Duodenal mucosa (tissue), 2 donors: ENCODE measurements at regions not wholly inside any gene's neighbourhood (a gene's known extent, or its start where the extent isn't known, plus 50 kb on each side); places are given as distances from the start of the nearest gene placed in this dataset.
"Not testable (repeated sequence)": the region's sequence is repeated elsewhere in the genome, so short reads cannot be mapped to it uniquely, and the experiment has no call there.

ENCODE experiments used
- H3K27ac ChIP-seq: one replicate; pipeline ENCODE4 v1.7.0; 2013; ENCODE audit warnings: low read depth, low read length
- H3K27me3 ChIP-seq, 2 donors: one replicate each; pipeline ENCODE4 v1.7.0; 2013; ENCODE audit warnings: low read length in 2 of 2, control low read depth in 1 of 2; ENCODE audit not compliant: insufficient read depth in 2 of 2, control insufficient read depth in 1 of 2
- H3K36me3 ChIP-seq, 2 donors: one replicate each; pipeline ENCODE4 v1.7.0; 2013; ENCODE audit warnings: low read length in 2 of 2, control low read depth in 1 of 2; ENCODE audit not compliant: insufficient read depth in 2 of 2, control insufficient read depth in 1 of 2
- H3K4me1 ChIP-seq, 2 donors: one replicate each; pipeline ENCODE4 v1.7.0; 2013; ENCODE audit warnings: low read length in 2 of 2, control low read depth in 1 of 2; ENCODE audit not compliant: insufficient read depth in 2 of 2, control insufficient read depth in 1 of 2
- H3K4me3 ChIP-seq, 2 donors: one replicate each; pipeline ENCODE4 v1.7.0; 2013; ENCODE audit warnings: low read length in 2 of 2, low read depth in 1 of 2
- H3K9ac ChIP-seq, 2 donors: one replicate each; pipeline ENCODE4 v1.7.0; 2013; ENCODE audit warnings: low read length in 2 of 2, low read depth in 1 of 2
- H3K9me3 ChIP-seq, 2 donors: one replicate each; pipeline ENCODE4 v1.7.0; 2013; ENCODE audit warnings: low read length in 2 of 2, control low read depth in 1 of 2; ENCODE audit not compliant: control insufficient read depth in 1 of 2

GRCh38 chr7:156503196-156503595 is 137.4 kb upstream of the RNF32 start:
- no peak overlapping the region for H3K9ac ChIP-seq
- no peak overlapping the region for H3K27ac ChIP-seq
- H3K36me3 ChIP-seq: no peaks in the 10 kb centered on the region
- H3K9me3 ChIP-seq: no peaks in the 10 kb centered on the region
- H3K4me1 ChIP-seq: no peaks in the 10 kb centered on the region
- H3K27me3 ChIP-seq: peaks cover 0 to 3% of the 10 kb centered on the region in 2 donors
- no peak overlapping the region for H3K4me3 ChIP-seq

GRCh38 chr7:156501815-156502214 is 138.8 kb upstream of the RNF32 start:
- not testable (repeated sequence) for H3K36me3 ChIP-seq, H3K27me3 ChIP-seq, H3K9me3 ChIP-seq, H3K27ac ChIP-seq, H3K4me1 ChIP-seq, H3K4me3 ChIP-seq, H3K9ac ChIP-seq

GRCh38 chr7:156499247-156499881 is 141.2 kb upstream of the RNF32 start:
- H3K4me1 ChIP-seq: no peaks in the 10 kb centered on the region

GRCh38 chr7:156497776-156498509 is 142.6 kb upstream of the RNF32 start:
- H3K27ac ChIP-seq: no peak overlapping the region
- H3K4me3 ChIP-seq: no peak overlapping the region
- no peak overlapping the region for H3K9ac ChIP-seq
- no peaks in the 10 kb centered on the region for H3K9me3 ChIP-seq
- H3K4me1 ChIP-seq: no peaks in the 10 kb centered on the region
- peaks cover 0 to 3% of the 10 kb centered on the region in 2 donors for H3K27me3 ChIP-seq
- H3K36me3 ChIP-seq: no peaks in the 10 kb centered on the region

More at GRCh38 chr7:156499247-156499881, 141.2 kb upstream of the RNF32 start:
- Histone ChIP-seq H3K9me3 (no peaks in the 10 kb centered on the region), H3K27me3 (peaks cover 0 to 3% of the 10 kb centered on the region in 2 donors), H3K9ac (no peak overlapping the region), H3K4me3 (no peak overlapping the region), H3K36me3 (no peaks in the 10 kb centered on the region), H3K27ac (no peak overlapping the region)

- Histone ChIP-seq H3K27ac (no peak overlapping the region), H3K4me1 (no peaks in the 10 kb centered on the region), H3K27me3 (peaks cover 0 to 9% of the 10 kb centered on the region in 2 donors)
These were observed 143.7 kb upstream of the RNF32 start for GRCh38 chr7:156496865-156497264.

GRCh38 chr7:156496363-156496769 is 144.2 kb upstream of the RNF32 start:
- Histone ChIP-seq H3K4me3 (no peak overlapping the region), H3K27ac (no peak overlapping the region), H3K36me3 (no peaks in the 10 kb centered on the region), H3K9me3 (no peaks in the 10 kb centered on the region), H3K4me1 (no peaks in the 10 kb centered on the region), H3K27me3 (peaks cover 0 to 9% of the 10 kb centered on the region in 2 donors), H3K9ac (no peak overlapping the region)

More at GRCh38 chr7:156496865-156497264, 143.7 kb upstream of the RNF32 start:
- Histone ChIP-seq H3K36me3 (no peaks in the 10 kb centered on the region), H3K9ac (no peak overlapping the region), H3K4me3 (no peak overlapping the region), H3K9me3 (no peaks in the 10 kb centered on the region)

GRCh38 chr7:156494960-156495359 is 145.6 kb upstream of the RNF32 start:
- Histone ChIP-seq H3K36me3 (no peaks in the 10 kb centered on the region), H3K9me3 (no peaks in the 10 kb centered on the region), H3K27me3 (peaks cover 0 to 9% of the 10 kb centered on the region in 2 donors), H3K27ac (no peak overlapping the region), H3K9ac (no peak overlapping the region), H3K4me1 (no peaks in the 10 kb centered on the region), H3K4me3 (no peak overlapping the region)

GRCh38 chr7:156493942-156494341 is 146.6 kb upstream of the RNF32 start:
- H3K27ac ChIP-seq: no peak overlapping the region
- H3K4me3 ChIP-seq: no peak overlapping the region

GRCh38 chr7:156492170-156492569 is 148.4 kb upstream of the RNF32 start:
- H3K9ac ChIP-seq: no peak overlapping the region
- H3K27ac ChIP-seq: no peak overlapping the region
- H3K27me3 ChIP-seq: peaks cover 0 to 6% of the 10 kb centered on the region in 2 donors
- no peaks in the 10 kb centered on the region for H3K9me3 ChIP-seq
- no peaks in the 10 kb centered on the region for H3K4me1 ChIP-seq
- H3K36me3 ChIP-seq: no peaks in the 10 kb centered on the region
- H3K4me3 ChIP-seq: no peak overlapping the region

More at GRCh38 chr7:156493942-156494341, 146.6 kb upstream of the RNF32 start:
- Histone ChIP-seq H3K36me3 (no peaks in the 10 kb centered on the region), H3K4me1 (no peaks in the 10 kb centered on the region), H3K9me3 (no peaks in the 10 kb centered on the region), H3K27me3 (peaks cover 0 to 9% of the 10 kb centered on the region in 2 donors), H3K9ac (no peak overlapping the region)

GRCh38 chr7:156491435-156491834 is 149.1 kb upstream of the RNF32 start:
- Histone ChIP-seq H3K36me3 (no peaks in the 10 kb centered on the region), H3K4me1 (no peaks in the 10 kb centered on the region), H3K9ac (no peak overlapping the region), H3K27ac (no peak overlapping the region), H3K9me3 (no peaks in the 10 kb centered on the region), H3K4me3 (no peak overlapping the region), H3K27me3 (peaks cover 0 to 6% of the 10 kb centered on the region in 2 donors)
